ENCODE measurements at regions not wholly inside any gene's neighbourhood (a gene's known extent, or its start where the extent isn't known, plus 50 kb on each side); places are given as distances from the start of the nearest gene placed in this dataset.

DNA sequence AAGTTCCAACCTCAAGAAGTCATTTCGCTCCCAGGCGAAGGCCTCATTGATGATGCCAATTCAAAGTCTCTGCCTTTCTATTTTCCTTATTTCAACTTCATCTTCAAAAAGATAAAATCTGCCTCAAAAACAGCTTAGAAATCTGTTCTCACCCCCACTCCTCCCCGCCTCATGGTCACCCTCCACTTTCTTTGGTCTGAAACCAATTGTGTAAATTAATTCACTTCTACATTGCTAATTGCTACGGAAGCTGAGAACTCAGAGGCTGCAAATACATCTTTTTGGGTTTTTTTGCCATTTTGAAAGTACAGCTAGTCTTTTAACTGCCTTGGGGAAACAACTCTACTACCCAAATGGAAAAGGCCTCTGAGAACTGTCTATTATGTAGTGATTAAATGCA is 350.0 kb upstream of the SLC24A2 start:
- Histone ChIP-seq H3K9me3 (no peaks in the 10 kb centered on the region), H3K36me3 (ENCODE audit: insufficient read depth in 1 of 2, low read depth in 1 of 2) (no peaks in the 10 kb centered on the region), H3K27me3 (ENCODE audit: insufficient read depth in 3 of 3, low read length in 2 of 3) (no peaks in the 10 kb centered on the region), H3K4me1 (no peaks in the 10 kb centered on the region), H3K4me3 (no peak overlapping the region), H3K27ac (no peak overlapping the region)
- TF ChIP-seq, protein P1, sequence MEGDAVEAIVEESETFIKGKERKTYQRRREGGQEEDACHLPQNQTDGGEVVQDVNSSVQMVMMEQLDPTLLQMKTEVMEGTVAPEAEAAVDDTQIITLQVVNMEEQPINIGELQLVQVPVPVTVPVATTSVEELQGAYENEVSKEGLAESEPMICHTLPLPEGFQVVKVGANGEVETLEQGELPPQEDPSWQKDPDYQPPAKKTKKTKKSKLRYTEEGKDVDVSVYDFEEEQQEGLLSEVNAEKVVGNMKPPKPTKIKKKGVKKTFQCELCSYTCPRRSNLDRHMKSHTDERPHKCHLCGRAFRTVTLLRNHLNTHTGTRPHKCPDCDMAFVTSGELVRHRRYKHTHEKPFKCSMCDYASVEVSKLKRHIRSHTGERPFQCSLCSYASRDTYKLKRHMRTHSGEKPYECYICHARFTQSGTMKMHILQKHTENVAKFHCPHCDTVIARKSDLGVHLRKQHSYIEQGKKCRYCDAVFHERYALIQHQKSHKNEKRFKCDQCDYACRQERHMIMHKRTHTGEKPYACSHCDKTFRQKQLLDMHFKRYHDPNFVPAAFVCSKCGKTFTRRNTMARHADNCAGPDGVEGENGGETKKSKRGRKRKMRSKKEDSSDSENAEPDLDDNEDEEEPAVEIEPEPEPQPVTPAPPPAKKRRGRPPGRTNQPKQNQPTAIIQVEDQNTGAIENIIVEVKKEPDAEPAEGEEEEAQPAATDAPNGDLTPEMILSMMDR (IDR thresholded peaks at IDR 0.05) = no peak
- ATAC-seq (no peak), DNase-seq (no peak)
- intact Hi-C loops (cut with DNase I) = no loop called here
- 95 to 97% (median 95%) methylated on average over 4 of the region's 4 CpGs for WGBS, 3 donors

DNA sequence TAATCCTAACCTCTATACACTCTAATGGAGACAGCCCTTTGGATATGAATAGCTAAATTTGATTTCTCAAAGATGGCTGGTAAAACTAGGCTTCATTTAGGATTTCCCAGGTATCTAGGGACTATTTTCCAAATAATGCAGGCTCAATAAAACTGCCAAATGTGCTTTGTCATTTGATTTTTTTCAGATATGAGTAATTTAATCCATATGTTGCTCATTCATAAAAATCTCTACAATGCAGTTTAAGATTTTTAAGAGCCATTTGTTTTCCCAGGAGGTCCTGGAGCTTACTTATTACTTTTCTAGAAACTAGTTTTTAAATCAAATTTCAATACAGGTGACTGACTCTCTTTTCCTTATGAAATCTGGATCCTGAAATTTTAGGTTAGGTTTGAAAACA is 349.3 kb upstream of the SLC24A2 start:
- Histone ChIP-seq H3K4me1 (no peaks in the 10 kb centered on the region), H3K36me3 (ENCODE audit: insufficient read depth in 1 of 2, low read depth in 1 of 2) (no peaks in the 10 kb centered on the region), H3K4me3 (no peak overlapping the region), H3K9me3 (no peaks in the 10 kb centered on the region), H3K27ac (no peak overlapping the region), H3K27me3 (ENCODE audit: insufficient read depth in 3 of 3, low read length in 2 of 3) (no peaks in the 10 kb centered on the region)
- TF ChIP-seq, protein P1 (IDR thresholded peaks at IDR 0.05) = no peak
- intact Hi-C loops (cut with DNase I) = no loop called here
- ATAC-seq = no peak
- DNase-seq = no peak

DNA sequence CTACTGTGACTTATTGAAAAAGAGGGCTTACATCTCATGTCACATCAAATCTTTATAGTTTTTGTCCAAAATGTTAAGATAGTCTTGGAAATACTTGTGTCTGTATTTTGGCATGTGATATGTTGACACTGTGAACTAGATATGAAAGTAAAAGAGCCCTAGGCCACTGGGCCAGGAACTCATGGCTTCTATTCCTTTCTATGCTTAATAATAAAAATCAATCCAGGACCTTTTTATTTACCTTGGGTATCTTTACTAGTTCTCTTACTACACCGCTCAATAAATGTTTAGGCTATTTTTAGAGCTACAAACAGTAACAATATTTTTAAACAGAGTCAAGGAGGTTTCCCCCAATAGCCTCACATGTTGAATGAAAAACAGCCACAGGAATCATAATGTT is 348.6 kb upstream of the SLC24A2 start:
- TF ChIP-seq, protein P1 (IDR thresholded peaks at IDR 0.05) = no peak
- H3K27me3 ChIP-seq (ENCODE audit: insufficient read depth in 3 of 3, low read length in 2 of 3) = no peaks in the 10 kb centered on the region
- ATAC-seq = no peak
- no peaks in the 10 kb centered on the region for H3K4me1 ChIP-seq
- no peak for DNase-seq
- no peaks in the 10 kb centered on the region for H3K9me3 ChIP-seq
- WGBS, 3 donors = 85 to 91% (median 90%) methylated on average over 1 of the region's 1 CpG
- no peaks in the 10 kb centered on the region for H3K36me3 ChIP-seq (ENCODE audit: insufficient read depth in 1 of 2, low read depth in 1 of 2)
- no peak overlapping the region for H3K27ac ChIP-seq
- no peak overlapping the region for H3K4me3 ChIP-seq
- intact Hi-C loops (cut with DNase I) = no loop called here

DNA sequence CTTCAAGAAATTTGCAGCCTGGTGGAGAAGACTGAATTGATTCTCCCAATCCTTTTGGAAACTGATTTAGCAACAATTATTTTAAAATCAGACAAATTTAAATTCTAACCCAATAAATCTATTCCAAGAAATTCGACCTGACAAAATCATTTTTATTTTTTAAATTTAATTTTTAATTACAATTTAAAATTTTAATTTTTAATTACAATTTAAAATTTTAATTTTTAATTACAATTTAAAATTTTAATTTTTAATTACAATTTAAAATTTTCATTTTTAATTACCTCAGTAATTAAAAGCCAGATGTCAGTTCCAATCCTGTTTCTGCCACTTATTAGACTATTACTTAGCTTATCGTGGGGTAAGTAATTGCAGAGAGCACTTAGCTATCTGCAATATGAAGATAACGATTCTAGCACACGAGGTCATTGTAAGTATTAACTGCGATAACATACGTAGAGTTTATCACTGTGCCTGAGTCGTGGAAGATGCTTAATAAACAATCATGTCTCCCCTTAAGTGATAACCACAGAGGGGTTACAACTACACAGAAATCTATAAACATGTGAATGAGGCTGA is 346.4 kb upstream of the SLC24A2 start:
- Histone ChIP-seq H3K9me3 (no peaks in the 10 kb centered on the region), H3K4me1 (no peaks in the 10 kb centered on the region), H3K27ac (no peak overlapping the region), H3K4me3 (no peak overlapping the region), H3K36me3 (ENCODE audit: insufficient read depth in 1 of 2, low read depth in 1 of 2) (no peaks in the 10 kb centered on the region), H3K27me3 (ENCODE audit: insufficient read depth in 3 of 3, low read length in 2 of 3) (no peaks in the 10 kb centered on the region)
- intact Hi-C loops (cut with DNase I) = no loop called here
- ATAC-seq (no peak), DNase-seq (no peak)
- 88 to 89% (median 89%) methylated on average over 7 of the region's 7 CpGs for WGBS, 3 donors
- TF ChIP-seq, protein P1 (IDR thresholded peaks at IDR 0.05) = no peak

DNA sequence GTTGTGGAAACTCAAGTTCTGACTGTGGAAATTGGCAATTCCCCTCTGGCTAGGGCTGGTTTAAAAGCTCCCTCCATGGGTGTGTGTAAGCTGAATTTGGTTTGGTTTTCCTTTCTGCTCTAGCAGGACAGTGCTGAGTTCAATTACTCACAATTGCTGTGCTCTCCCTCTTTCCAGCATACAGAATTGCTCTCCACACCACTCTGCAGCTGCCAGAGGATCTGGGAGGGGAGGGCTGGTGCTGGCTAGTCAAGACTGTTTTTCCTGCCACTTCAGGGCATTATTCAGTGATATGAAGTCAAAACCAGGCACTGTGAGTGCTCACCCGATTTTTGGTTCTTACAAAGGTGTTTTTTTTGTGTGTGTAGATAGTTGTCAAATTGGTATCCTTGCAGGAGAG is 336.9 kb upstream of the SLC24A2 start:
- Histone ChIP-seq H3K27ac (no peak overlapping the region), H3K36me3 (ENCODE audit: insufficient read depth in 1 of 2, low read depth in 1 of 2) (no peaks in the 10 kb centered on the region), H3K4me1 (no peaks in the 10 kb centered on the region), H3K9me3 (no peaks in the 10 kb centered on the region), H3K4me3 (no peak overlapping the region), H3K27me3 (ENCODE audit: insufficient read depth in 3 of 3, low read length in 2 of 3) (no peaks in the 10 kb centered on the region)
- DNase-seq (no peak), ATAC-seq (no peak)
- TF ChIP-seq, protein P1 (IDR thresholded peaks at IDR 0.05) = no peak
- intact Hi-C loops (cut with DNase I) = no loop called here
- 10 to 33% (median 16%) methylated on average over 1 of the region's 1 CpG for WGBS, 3 donors

Data from psoas muscle (tissue), 7 donors.